ENCODE measurements at regions not wholly inside any gene's neighbourhood (a gene's known extent, or its start where the extent isn't known, plus 50 kb on each side); places are given as distances from the start of the nearest gene placed in this dataset.

DNA sequence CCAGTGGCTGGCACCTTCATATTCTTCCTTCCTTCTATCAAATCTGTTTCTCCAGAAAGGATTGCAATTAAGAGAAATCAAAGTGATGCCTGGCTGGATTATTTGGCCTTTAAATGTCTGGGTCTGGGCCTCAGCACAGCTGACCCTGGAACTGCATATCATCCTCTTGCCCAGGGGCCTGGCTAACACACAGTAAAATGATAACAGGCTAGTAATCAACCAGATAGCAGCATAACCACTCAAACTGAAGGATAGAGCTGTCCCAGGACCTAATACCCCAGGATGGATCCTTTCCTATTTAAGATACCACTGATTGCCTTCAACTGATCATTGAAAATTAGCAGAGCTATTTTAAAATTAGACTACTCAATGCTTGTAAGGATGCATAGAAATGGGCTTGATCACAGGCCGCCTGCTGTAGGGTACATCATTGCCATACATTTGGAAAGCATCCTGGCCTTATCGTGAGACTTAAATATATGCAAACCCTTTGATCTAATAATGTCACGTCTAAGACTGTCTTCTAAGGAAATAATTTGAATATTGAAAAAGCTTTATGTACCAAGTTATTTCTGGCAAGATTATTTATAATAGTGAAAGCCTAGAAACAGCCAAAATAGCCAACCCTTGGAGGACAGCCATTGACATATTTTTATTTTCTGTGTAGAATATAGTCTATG lies 144.0 kb upstream of the CHST15 start:
- TF ChIP-seq, protein P1, sequence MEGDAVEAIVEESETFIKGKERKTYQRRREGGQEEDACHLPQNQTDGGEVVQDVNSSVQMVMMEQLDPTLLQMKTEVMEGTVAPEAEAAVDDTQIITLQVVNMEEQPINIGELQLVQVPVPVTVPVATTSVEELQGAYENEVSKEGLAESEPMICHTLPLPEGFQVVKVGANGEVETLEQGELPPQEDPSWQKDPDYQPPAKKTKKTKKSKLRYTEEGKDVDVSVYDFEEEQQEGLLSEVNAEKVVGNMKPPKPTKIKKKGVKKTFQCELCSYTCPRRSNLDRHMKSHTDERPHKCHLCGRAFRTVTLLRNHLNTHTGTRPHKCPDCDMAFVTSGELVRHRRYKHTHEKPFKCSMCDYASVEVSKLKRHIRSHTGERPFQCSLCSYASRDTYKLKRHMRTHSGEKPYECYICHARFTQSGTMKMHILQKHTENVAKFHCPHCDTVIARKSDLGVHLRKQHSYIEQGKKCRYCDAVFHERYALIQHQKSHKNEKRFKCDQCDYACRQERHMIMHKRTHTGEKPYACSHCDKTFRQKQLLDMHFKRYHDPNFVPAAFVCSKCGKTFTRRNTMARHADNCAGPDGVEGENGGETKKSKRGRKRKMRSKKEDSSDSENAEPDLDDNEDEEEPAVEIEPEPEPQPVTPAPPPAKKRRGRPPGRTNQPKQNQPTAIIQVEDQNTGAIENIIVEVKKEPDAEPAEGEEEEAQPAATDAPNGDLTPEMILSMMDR (IDR thresholded peaks at IDR 0.05 in 2 of 3, conservative IDR thresholded peaks at IDR 0.05 in 1 of 3; ENCODE audit: control insufficient read depth in 2 of 3, extremely low read depth in 1 of 3, insufficient read depth in 1 of 3, low read depth in 3 of 3, low read length in 3 of 3): no peak
- TF ChIP-seq TAF1 (IDR thresholded peaks at IDR 0.05; ENCODE audit: borderline replicate concordance, low read depth, low read length) (no peak), BCL11A (IDR thresholded peaks at IDR 0.05; ENCODE audit: low read depth, low read length) (no peak), POLR2A (IDR thresholded peaks at IDR 0.05; ENCODE audit: low read depth, low read length) (no peak), RB1 (IDR thresholded peaks at IDR 0.05; ENCODE audit: borderline replicate concordance) (no peak), CHD4 (IDR thresholded peaks at IDR 0.05) (no peak), NFYA (IDR thresholded peaks at IDR 0.05; ENCODE audit: borderline replicate concordance, low read depth, low read length) (no peak), MTA2 (IDR thresholded peaks at IDR 0.05; ENCODE audit: low read depth) (no peak), SIN3A (IDR thresholded peaks at IDR 0.05; ENCODE audit: low read depth, low read length) (no peak)
- TF ChIP-seq, protein P2, sequence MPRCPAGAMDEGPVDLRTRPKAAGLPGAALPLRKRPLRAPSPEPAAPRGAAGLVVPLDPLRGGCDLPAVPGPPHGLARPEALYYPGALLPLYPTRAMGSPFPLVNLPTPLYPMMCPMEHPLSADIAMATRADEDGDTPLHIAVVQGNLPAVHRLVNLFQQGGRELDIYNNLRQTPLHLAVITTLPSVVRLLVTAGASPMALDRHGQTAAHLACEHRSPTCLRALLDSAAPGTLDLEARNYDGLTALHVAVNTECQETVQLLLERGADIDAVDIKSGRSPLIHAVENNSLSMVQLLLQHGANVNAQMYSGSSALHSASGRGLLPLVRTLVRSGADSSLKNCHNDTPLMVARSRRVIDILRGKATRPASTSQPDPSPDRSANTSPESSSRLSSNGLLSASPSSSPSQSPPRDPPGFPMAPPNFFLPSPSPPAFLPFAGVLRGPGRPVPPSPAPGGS (IDR thresholded peaks at IDR 0.05; ENCODE audit: borderline replicate concordance, insufficient read depth, low read depth, low read length, poor library complexity, severe bottlenecking): no peak
- TF ChIP-seq, protein P3, sequence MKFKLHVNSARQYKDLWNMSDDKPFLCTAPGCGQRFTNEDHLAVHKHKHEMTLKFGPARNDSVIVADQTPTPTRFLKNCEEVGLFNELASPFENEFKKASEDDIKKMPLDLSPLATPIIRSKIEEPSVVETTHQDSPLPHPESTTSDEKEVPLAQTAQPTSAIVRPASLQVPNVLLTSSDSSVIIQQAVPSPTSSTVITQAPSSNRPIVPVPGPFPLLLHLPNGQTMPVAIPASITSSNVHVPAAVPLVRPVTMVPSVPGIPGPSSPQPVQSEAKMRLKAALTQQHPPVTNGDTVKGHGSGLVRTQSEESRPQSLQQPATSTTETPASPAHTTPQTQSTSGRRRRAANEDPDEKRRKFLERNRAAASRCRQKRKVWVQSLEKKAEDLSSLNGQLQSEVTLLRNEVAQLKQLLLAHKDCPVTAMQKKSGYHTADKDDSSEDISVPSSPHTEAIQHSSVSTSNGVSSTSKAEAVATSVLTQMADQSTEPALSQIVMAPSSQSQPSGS (IDR thresholded peaks at IDR 0.05; ENCODE audit: low read length): no peak
- TF ChIP-seq, protein P4, sequence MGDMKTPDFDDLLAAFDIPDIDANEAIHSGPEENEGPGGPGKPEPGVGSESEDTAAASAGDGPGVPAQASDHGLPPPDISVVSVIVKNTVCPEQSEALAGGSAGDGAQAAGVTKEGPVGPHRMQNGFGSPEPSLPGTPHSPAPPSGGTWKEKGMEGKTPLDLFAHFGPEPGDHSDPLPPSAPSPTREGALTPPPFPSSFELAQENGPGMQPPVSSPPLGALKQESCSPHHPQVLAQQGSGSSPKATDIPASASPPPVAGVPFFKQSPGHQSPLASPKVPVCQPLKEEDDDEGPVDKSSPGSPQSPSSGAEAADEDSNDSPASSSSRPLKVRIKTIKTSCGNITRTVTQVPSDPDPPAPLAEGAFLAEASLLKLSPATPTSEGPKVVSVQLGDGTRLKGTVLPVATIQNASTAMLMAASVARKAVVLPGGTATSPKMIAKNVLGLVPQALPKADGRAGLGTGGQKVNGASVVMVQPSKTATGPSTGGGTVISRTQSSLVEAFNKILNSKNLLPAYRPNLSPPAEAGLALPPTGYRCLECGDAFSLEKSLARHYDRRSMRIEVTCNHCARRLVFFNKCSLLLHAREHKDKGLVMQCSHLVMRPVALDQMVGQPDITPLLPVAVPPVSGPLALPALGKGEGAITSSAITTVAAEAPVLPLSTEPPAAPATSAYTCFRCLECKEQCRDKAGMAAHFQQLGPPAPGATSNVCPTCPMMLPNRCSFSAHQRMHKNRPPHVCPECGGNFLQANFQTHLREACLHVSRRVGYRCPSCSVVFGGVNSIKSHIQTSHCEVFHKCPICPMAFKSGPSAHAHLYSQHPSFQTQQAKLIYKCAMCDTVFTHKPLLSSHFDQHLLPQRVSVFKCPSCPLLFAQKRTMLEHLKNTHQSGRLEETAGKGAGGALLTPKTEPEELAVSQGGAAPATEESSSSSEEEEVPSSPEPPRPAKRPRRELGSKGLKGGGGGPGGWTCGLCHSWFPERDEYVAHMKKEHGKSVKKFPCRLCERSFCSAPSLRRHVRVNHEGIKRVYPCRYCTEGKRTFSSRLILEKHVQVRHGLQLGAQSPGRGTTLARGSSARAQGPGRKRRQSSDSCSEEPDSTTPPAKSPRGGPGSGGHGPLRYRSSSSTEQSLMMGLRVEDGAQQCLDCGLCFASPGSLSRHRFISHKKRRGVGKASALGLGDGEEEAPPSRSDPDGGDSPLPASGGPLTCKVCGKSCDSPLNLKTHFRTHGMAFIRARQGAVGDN (IDR thresholded peaks at IDR 0.05): no peak
- TF ChIP-seq, protein P5, sequence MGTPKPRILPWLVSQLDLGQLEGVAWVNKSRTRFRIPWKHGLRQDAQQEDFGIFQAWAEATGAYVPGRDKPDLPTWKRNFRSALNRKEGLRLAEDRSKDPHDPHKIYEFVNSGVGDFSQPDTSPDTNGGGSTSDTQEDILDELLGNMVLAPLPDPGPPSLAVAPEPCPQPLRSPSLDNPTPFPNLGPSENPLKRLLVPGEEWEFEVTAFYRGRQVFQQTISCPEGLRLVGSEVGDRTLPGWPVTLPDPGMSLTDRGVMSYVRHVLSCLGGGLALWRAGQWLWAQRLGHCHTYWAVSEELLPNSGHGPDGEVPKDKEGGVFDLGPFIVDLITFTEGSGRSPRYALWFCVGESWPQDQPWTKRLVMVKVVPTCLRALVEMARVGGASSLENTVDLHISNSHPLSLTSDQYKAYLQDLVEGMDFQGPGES (IDR thresholded peaks at IDR 0.05): no peak

Measured in GM12878 (cell line).